GM06990 (cell line): ENCODE measurements at regions not wholly inside any gene's neighbourhood (a gene's known extent, or its start where the extent isn't known, plus 50 kb on each side); places are given as distances from the start of the nearest gene placed in this dataset.

Experiments used
- DNase-seq: peaks from one replicate; pipeline ENCODE4 v3.0.0-alpha.2; 2011; ENCODE audit not compliant: insufficient read length; ENCODE audit errors: extremely low read depth
- H3K27me3 ChIP-seq: replicated peaks from 2 replicates; pipeline ENCODE4 v1.6.0; 2011; ENCODE audit warnings: low read length; ENCODE audit not compliant: control insufficient read depth, insufficient read depth
- H3K36me3 ChIP-seq: 2 replicates; pipeline ENCODE4 v1.5.1; 2011; ENCODE audit warnings: low read length; ENCODE audit not compliant: control insufficient read depth, insufficient read depth
- H3K4me3 ChIP-seq: replicated peaks from 2 replicates; pipeline ENCODE4 v1.5.1; 2011; ENCODE audit warnings: low read depth, mild to moderate bottlenecking, control low read depth, low read length
- TF ChIP-seq, protein P1 (sequence below): IDR thresholded peaks from 2 replicates; pipeline ENCODE4 v1.5.1; 2011; ENCODE audit warnings: low read length, control low read depth, mild to moderate bottlenecking, inconsistent platforms; ENCODE audit not compliant: insufficient read depth, poor library complexity, severe bottlenecking

DNA sequence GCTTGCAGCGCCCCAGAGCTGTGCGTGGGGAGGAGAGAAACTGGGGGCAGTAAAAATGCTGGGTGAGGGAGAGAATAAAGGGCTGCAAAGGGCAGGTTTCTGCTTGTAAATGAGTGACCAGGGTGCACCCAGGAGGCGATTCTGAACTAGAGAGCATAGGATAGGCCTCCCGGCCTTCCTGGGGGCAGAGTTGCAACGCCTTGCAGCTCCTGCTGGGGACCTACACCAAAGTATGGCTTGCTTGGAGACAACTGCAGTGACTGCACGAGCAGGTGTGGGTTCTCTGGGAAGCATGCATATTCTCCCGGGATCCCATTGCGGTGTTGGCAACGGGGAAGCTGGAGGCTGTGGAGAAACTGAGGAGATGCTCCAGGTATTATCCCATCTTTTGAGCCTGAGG, 111.6 kb upstream of the SPACA1 start:
- TF ChIP-seq, protein P1, sequence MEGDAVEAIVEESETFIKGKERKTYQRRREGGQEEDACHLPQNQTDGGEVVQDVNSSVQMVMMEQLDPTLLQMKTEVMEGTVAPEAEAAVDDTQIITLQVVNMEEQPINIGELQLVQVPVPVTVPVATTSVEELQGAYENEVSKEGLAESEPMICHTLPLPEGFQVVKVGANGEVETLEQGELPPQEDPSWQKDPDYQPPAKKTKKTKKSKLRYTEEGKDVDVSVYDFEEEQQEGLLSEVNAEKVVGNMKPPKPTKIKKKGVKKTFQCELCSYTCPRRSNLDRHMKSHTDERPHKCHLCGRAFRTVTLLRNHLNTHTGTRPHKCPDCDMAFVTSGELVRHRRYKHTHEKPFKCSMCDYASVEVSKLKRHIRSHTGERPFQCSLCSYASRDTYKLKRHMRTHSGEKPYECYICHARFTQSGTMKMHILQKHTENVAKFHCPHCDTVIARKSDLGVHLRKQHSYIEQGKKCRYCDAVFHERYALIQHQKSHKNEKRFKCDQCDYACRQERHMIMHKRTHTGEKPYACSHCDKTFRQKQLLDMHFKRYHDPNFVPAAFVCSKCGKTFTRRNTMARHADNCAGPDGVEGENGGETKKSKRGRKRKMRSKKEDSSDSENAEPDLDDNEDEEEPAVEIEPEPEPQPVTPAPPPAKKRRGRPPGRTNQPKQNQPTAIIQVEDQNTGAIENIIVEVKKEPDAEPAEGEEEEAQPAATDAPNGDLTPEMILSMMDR: no peak
- Histone ChIP-seq H3K36me3 (no peaks in the 10 kb centered on the region), H3K27me3 (no peaks in the 10 kb centered on the region), H3K4me3 (no peak overlapping the region)
- DNase-seq: no peak

DNA sequence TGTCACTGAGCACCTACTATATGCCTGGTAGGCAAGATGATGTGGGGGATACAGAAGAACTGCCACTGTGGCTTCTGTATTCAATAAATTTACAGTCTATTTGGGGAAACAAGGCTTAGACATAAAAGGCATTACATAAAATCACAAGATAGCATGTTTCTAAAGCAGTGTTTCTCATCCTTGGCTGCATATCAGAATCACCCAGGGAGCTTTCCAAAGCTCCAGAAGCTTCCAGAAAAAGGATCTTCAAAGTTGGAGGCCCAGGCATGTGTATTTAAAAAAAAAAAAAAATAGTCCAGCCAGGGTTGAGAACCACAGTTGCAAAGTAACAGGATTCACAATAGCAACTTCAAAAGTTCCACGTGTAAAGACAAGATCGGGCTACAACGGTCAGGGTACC, 112.4 kb upstream of the SPACA1 start:
- DNase-seq: no peak
- TF ChIP-seq, protein P1: no peak
- H3K27me3 ChIP-seq: no peaks in the 10 kb centered on the region

DNA sequence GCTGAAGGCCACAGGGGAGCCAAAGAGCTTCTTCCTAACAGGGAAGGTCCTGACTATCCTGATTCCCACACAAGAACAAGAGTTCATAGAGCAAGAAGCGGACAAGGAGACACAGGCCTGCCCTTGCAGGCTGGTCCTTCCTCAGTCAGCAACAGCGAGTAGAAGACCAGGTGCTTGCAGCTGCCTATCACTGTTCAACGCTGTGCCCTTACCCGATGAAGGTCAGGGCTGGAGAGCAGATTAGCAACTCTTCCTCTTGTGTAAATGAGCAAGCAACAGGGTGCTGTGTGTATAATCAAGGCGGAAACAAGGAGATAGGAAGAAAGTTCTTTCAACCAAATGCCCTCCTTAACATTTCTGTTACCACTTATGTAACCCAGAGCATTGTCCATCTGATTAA, 115.3 kb upstream of the SPACA1 start:
- Histone ChIP-seq H3K27me3 (no peaks in the 10 kb centered on the region), H3K4me3 (no peak overlapping the region), H3K36me3 (no peaks in the 10 kb centered on the region)
- TF ChIP-seq, protein P1: no peak
- DNase-seq: no peak

More for the DNA sequence above, 112.4 kb upstream of the SPACA1 start:
- H3K4me3 ChIP-seq: no peak overlapping the region
- H3K36me3 ChIP-seq: no peaks in the 10 kb centered on the region

DNA sequence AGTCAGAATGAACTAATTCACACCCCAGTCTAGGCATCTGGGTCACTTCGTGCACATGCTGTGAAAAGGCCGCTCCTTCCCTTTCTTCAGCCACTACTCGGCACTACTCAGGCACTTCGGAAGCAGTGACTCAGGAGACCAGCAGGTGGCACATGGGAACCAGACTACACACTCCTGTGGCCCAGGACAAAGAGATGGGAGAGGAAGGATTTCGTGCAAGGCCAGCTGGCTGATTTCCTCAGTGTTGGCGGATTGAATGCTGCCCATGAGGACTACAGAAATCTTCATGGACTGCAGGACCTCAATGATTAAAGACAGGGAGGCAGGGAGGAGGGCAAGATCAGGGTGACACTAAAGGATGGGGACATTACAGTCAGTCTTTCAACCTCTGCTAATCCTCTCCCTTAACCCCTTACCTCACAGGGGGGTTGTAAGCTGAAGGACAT, 117.8 kb upstream of the SPACA1 start:
- TF ChIP-seq, protein P1: peak; percentile 93
- no peaks in the 10 kb centered on the region for H3K36me3 ChIP-seq
- no peaks in the 10 kb centered on the region for H3K27me3 ChIP-seq
- peak; percentile 63 for DNase-seq
- no peak overlapping the region for H3K4me3 ChIP-seq

DNA sequence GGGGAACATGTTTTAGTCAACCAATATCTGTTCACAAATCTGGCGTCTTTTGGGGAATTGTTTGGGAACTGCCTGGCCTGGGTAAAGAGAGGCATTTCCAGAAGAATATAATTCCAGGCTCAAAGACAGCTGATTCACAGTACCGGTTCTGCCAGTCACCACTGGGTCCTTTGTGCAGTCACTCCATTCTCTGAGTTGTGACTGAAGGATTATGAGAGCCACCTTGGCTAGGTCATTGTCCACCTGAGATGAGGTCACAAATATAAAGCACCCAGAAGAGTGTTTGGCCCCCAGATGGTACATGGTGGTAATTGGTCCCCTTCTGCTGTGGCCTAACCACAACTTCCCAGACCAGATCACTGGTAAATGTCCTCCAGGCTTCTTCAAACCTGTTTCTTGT, 121.0 kb upstream of the SPACA1 start:
- no peaks in the 10 kb centered on the region for H3K27me3 ChIP-seq
- no peak overlapping the region for H3K4me3 ChIP-seq
- H3K36me3 ChIP-seq: no peaks in the 10 kb centered on the region
- no peak for DNase-seq
- TF ChIP-seq, protein P1: no peak

DNA sequence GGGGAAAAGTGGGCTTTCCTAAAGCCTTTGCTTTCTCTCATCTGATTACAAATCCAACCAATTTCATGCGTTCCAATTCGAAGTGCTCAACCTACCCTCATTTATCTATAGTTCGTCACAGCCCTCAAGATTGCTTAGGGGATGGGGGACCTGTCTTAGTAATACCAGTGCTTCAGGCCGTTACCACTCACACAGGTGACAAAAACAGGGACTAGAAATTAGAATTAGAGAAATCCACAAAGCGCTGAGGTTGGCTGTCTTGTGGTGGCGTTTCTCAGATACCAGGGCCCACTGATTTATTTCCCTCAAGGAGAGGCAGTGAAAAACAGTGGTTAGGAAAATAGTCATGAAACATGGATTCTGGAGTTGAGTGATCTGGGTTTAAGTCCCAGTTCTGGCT, 121.6 kb upstream of the SPACA1 start:
- H3K4me3 ChIP-seq: no peak overlapping the region
- no peaks in the 10 kb centered on the region for H3K27me3 ChIP-seq
- TF ChIP-seq, protein P1: no peak
- H3K36me3 ChIP-seq: no peaks in the 10 kb centered on the region
- no peak for DNase-seq
